ENCODE measurements at regions not wholly inside any gene's neighbourhood (a gene's known extent, or its start where the extent isn't known, plus 50 kb on each side); places are given as distances from the start of the nearest gene placed in this dataset.

DNA sequence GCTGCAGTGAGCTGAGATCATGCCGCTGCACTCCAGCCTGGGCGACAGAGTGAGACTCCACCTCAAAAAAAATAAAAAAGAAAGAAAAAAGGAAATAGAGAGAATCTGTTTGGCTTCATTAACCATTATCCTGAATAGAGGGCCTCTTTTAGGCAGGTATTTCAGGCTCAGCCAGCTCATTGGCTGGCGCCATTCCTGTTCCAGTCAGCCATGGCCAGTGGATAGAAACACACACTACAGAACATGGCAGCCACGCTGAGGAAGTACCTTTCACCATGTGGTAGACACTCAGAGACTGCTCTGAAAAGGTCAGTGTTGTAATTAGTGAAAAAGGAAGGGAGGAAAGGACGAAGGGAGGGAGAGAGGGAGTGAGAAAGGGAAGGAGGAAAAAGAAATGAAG lies 340.0 kb upstream of the ACTBL2 start:
- Histone ChIP-seq H3K27ac (no peak overlapping the region), H3K79me2 (no peaks in the 10 kb centered on the region), H3K4me2 (no peak overlapping the region), H3K9me2 (replicated peaks; ENCODE audit: insufficient read depth) (no peaks in the 10 kb centered on the region), H2AFZ (no peak overlapping the region), H3K4me1 (ENCODE audit: insufficient read depth) (no peaks in the 10 kb centered on the region), H3K36me3 (replicated peaks; ENCODE audit: insufficient read depth, low read depth) (no peaks in the 10 kb centered on the region), H4K20me1 (ENCODE audit: insufficient read depth, poor library complexity, severe bottlenecking) (no peaks in the 10 kb centered on the region), H3K27me3 (no peaks in the 10 kb centered on the region), H3K9me3 (ENCODE audit: low read depth) (peaks cover 5% of the 10 kb centered on the region), H3K4me3 (no peak overlapping the region)
- TF ChIP-seq EZH2phosphoT487 (IDR thresholded peaks at IDR 0.05; ENCODE audit: low read depth, severe bottlenecking, unreplicated experiment) (no peak), EZH2 (IDR thresholded peaks at IDR 0.05; ENCODE audit: borderline replicate concordance) (no peak), CTCF (IDR thresholded peaks at IDR 0.05; ENCODE audit: poor library complexity) (no peak)
- WGBS (ENCODE audit: low lambda C conversion rate, missing lambda C conversion rate), result 95% methylated on average over 5 of the region's 5 CpGs
- DNase-seq (ENCODE audit: low spot score), result no peak

DNA sequence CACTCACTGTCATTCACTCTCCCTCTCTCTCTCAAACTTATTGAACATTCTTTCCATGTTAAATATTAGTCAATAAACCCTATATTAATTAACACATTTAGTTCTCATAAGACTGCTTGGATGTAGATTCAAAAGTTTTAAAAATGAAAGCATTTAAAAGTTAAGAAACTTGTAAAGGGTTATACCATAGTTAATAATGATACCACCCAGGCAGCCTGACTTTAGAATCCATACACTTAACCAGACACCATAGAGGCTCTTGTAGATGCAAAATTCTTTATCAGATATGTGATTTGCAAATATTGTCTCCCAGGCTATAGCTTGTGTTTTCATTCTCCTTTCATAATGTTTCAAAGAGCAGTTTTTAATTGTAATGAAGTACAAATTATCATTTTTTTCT lies 335.8 kb upstream of the ACTBL2 start:
- DNase-seq (ENCODE audit: low spot score), result no peak
- H3K36me3 ChIP-seq (replicated peaks; ENCODE audit: insufficient read depth, low read depth), result no peaks in the 10 kb centered on the region
- H3K4me1 ChIP-seq (ENCODE audit: insufficient read depth), result no peaks in the 10 kb centered on the region
- no peaks in the 10 kb centered on the region for H3K79me2 ChIP-seq
- TF ChIP-seq EZH2 (IDR thresholded peaks at IDR 0.05; ENCODE audit: borderline replicate concordance) (no peak), CTCF (IDR thresholded peaks at IDR 0.05; ENCODE audit: poor library complexity) (no peak), EZH2phosphoT487 (IDR thresholded peaks at IDR 0.05; ENCODE audit: low read depth, severe bottlenecking, unreplicated experiment) (no peak)
- no peaks in the 10 kb centered on the region for H3K9me2 ChIP-seq (replicated peaks; ENCODE audit: insufficient read depth)
- no peak overlapping the region for H3K4me3 ChIP-seq
- H3K9me3 ChIP-seq (ENCODE audit: low read depth), result peaks cover 5% of the 10 kb centered on the region
- H3K4me2 ChIP-seq, result no peak overlapping the region
- H3K27me3 ChIP-seq, result no peaks in the 10 kb centered on the region
- no peak overlapping the region for H3K27ac ChIP-seq
- H2AFZ ChIP-seq, result no peak overlapping the region
- no peaks in the 10 kb centered on the region for H4K20me1 ChIP-seq (ENCODE audit: insufficient read depth, poor library complexity, severe bottlenecking)

DNA sequence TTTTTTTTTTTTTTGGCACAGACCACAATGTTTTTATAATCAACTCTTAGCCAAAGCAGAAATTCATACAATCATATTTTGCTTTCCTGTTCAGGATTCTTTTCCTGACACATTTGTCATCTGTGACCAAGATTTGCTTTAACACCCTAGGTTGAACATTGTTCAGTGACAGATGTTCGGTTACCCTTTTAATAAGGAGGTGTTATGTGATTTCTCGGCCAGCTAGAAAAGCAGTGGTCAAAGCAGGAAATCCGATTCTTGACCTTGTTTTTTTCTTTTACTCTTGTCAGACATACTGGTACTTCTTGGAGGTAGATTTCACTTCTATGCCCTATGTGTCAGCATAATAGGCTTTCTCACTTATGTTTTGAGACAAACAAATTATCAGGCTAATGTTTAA lies 335.3 kb upstream of the ACTBL2 start:
- Histone ChIP-seq H3K9me3 (ENCODE audit: low read depth) (peaks cover 5% of the 10 kb centered on the region), H3K4me1 (ENCODE audit: insufficient read depth) (no peaks in the 10 kb centered on the region), H3K27me3 (no peaks in the 10 kb centered on the region), H3K79me2 (no peaks in the 10 kb centered on the region), H3K4me3 (no peak overlapping the region), H3K27ac (no peak overlapping the region), H3K36me3 (replicated peaks; ENCODE audit: insufficient read depth, low read depth) (no peaks in the 10 kb centered on the region), H2AFZ (no peak overlapping the region), H3K9me2 (replicated peaks; ENCODE audit: insufficient read depth) (no peaks in the 10 kb centered on the region), H3K4me2 (no peak overlapping the region), H4K20me1 (ENCODE audit: insufficient read depth, poor library complexity, severe bottlenecking) (no peaks in the 10 kb centered on the region)
- 73% methylated on average over 3 of the region's 3 CpGs for WGBS (ENCODE audit: low lambda C conversion rate, missing lambda C conversion rate)
- TF ChIP-seq EZH2 (IDR thresholded peaks at IDR 0.05; ENCODE audit: borderline replicate concordance) (no peak), CTCF (IDR thresholded peaks at IDR 0.05; ENCODE audit: poor library complexity) (no peak), EZH2phosphoT487 (IDR thresholded peaks at IDR 0.05; ENCODE audit: low read depth, severe bottlenecking, unreplicated experiment) (no peak)
- no peak for DNase-seq (ENCODE audit: low spot score)

DNA sequence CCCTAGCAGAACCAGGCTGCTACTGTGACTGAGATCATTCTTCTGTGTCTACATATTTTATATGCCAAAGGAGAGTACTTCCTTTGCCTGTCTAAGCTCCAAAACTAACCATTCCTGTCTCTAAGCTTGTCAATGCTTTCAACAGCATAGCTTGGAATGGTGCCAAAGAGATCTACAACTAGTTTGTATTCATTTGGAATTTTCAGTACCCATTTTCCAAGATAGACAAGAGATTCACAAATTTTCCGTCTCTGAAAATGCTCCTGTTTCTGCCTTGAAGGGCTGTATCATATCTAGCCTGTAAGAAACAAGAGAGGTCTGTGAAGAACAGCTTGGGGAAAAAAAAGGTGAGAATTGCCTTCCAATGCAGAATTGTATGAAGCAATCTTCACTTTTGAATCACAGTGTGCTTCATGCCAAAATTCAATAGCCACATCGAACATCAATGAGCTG lies 334.4 kb upstream of the ACTBL2 start:
- no peak overlapping the region for H3K4me2 ChIP-seq

More for the DNA sequence above, 334.4 kb upstream of the ACTBL2 start:
- H3K9me3 ChIP-seq (ENCODE audit: low read depth), result peaks cover 5% of the 10 kb centered on the region
- no peak overlapping the region for H3K27ac ChIP-seq
- no peaks in the 10 kb centered on the region for H3K27me3 ChIP-seq
- TF ChIP-seq EZH2 (IDR thresholded peaks at IDR 0.05; ENCODE audit: borderline replicate concordance) (no peak), CTCF (IDR thresholded peaks at IDR 0.05; ENCODE audit: poor library complexity) (no peak), EZH2phosphoT487 (IDR thresholded peaks at IDR 0.05; ENCODE audit: low read depth, severe bottlenecking, unreplicated experiment) (no peak)
- H3K4me1 ChIP-seq (ENCODE audit: insufficient read depth), result no peaks in the 10 kb centered on the region
- DNase-seq (ENCODE audit: low spot score), result peak; percentile 34
- H3K9me2 ChIP-seq (replicated peaks; ENCODE audit: insufficient read depth), result no peaks in the 10 kb centered on the region
- no peaks in the 10 kb centered on the region for H3K79me2 ChIP-seq
- no peak overlapping the region for H3K4me3 ChIP-seq
- WGBS (ENCODE audit: low lambda C conversion rate, missing lambda C conversion rate), result 82% methylated on average over 2 of the region's 2 CpGs
- no peaks in the 10 kb centered on the region for H3K36me3 ChIP-seq (replicated peaks; ENCODE audit: insufficient read depth, low read depth)
- H4K20me1 ChIP-seq (ENCODE audit: insufficient read depth, poor library complexity, severe bottlenecking), result no peaks in the 10 kb centered on the region
- H2AFZ ChIP-seq, result no peak overlapping the region

Data from hepatocyte (in vitro differentiated cells).